ENCODE measurements at regions not wholly inside any gene's neighbourhood (a gene's known extent, or its start where the extent isn't known, plus 50 kb on each side); places are given as distances from the start of the nearest gene placed in this dataset.

DNA sequence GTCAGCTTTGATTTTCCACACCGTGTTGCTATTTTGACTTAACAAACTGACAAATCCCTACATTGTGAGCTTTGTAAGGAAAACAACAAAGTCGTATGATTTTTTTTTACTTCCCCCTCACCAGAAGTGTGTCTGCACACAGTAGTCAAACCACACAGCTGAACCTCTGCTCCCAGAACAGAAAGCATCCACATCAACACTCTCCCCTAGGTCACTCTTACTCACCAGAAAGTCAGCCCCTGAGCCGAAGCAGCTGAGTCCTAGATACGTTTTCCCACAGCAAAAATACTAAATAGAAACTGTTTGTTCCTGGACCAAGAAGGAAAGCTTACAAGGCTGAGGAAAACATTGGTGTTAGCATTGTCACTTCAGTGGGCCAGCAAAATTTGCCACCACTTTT lies 305.7 kb downstream of the DHX15 start:
- no peaks in the 10 kb centered on the region for H3K79me2 ChIP-seq (ENCODE audit: low read depth)
- no peaks in the 10 kb centered on the region for H4K20me1 ChIP-seq (ENCODE audit: low read depth)
- H3K27ac Mint-ChIP-seq: peak overlapping the region; percentile 0
- no peak for DNase-seq (ENCODE audit: low spot score)
- no peak overlapping the region for H2AFZ ChIP-seq (replicated peaks)
- no peaks in the 10 kb centered on the region for H3K9me3 Mint-ChIP-seq
- H3K36me3 Mint-ChIP-seq: no peaks in the 10 kb centered on the region
- H3K27me3 ChIP-seq: no peaks in the 10 kb centered on the region
- H3K27ac ChIP-seq: no peak overlapping the region
- H3K9ac ChIP-seq: no peak overlapping the region
- no peak overlapping the region for H3K4me3 Mint-ChIP-seq
- H3K4me1 Mint-ChIP-seq: peaks cover 13% of the 10 kb centered on the region
- no peaks in the 10 kb centered on the region for H3K27me3 Mint-ChIP-seq (ENCODE audit: insufficient read depth, low read depth)
- no peak for TF ChIP-seq EZH2phosphoT487 (IDR thresholded peaks at IDR 0.05)
- TF ChIP-seq EZH2 (IDR thresholded peaks at IDR 0.05): no peak
- TF ChIP-seq, protein P1, sequence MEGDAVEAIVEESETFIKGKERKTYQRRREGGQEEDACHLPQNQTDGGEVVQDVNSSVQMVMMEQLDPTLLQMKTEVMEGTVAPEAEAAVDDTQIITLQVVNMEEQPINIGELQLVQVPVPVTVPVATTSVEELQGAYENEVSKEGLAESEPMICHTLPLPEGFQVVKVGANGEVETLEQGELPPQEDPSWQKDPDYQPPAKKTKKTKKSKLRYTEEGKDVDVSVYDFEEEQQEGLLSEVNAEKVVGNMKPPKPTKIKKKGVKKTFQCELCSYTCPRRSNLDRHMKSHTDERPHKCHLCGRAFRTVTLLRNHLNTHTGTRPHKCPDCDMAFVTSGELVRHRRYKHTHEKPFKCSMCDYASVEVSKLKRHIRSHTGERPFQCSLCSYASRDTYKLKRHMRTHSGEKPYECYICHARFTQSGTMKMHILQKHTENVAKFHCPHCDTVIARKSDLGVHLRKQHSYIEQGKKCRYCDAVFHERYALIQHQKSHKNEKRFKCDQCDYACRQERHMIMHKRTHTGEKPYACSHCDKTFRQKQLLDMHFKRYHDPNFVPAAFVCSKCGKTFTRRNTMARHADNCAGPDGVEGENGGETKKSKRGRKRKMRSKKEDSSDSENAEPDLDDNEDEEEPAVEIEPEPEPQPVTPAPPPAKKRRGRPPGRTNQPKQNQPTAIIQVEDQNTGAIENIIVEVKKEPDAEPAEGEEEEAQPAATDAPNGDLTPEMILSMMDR (IDR thresholded peaks at IDR 0.05): no peak
- no peaks in the 10 kb centered on the region for H3K36me3 ChIP-seq
- peaks cover 10% of the 10 kb centered on the region for H3K4me1 ChIP-seq
- H3F3A ChIP-seq (ENCODE audit: low read depth): no peaks in the 10 kb centered on the region
- H3K9me3 ChIP-seq (ENCODE audit: low read depth): no peaks in the 10 kb centered on the region
- H3K4me3 ChIP-seq: no peak overlapping the region
- H3K4me2 ChIP-seq: no peak overlapping the region

DNA sequence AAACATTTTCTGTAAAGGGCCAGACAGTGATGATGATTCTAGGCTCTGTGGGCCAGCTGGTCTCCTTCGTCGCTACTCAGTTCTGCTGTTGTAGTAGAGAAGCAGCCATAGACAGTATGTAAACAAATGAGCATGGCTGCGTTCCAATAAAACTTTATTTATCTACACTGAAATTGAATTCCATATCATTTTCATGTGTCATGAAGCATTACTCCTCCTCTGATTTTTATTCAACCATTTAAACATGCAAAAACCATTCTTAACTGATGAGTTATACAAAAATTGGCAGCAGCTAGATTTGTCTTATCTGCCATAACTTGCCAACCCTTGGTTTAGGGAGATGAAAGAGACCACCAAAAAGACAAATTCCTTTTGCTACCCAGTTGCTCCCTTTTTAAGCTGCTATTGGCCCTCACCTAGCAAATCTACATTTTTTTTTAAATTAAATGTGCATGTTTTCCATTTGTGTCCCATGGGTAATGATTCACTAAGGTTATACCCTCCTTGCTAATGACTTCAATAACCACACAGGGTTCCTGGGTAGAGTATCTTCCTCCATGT lies 309.9 kb downstream of the DHX15 start:
- Mint-ChIP-seq H3K27ac (no peak overlapping the region), H3K9me3 (no peaks in the 10 kb centered on the region), H3K4me3 (no peak overlapping the region), H3K27me3 (ENCODE audit: insufficient read depth, low read depth) (no peaks in the 10 kb centered on the region), H3K36me3 (no peaks in the 10 kb centered on the region), H3K4me1 (peaks cover 4% of the 10 kb centered on the region)
- TF ChIP-seq EZH2phosphoT487 (IDR thresholded peaks at IDR 0.05) (no peak), EZH2 (IDR thresholded peaks at IDR 0.05) (no peak)
- TF ChIP-seq, protein P1 (IDR thresholded peaks at IDR 0.05): no peak
- H3K79me2 ChIP-seq (ENCODE audit: low read depth): no peaks in the 10 kb centered on the region
- no peak overlapping the region for H3K4me2 ChIP-seq
- no peaks in the 10 kb centered on the region for H4K20me1 ChIP-seq (ENCODE audit: low read depth)
- H3K4me1 ChIP-seq: peaks cover under 1% of the 10 kb centered on the region
- H3K27me3 ChIP-seq: no peaks in the 10 kb centered on the region
- no peak overlapping the region for H3K27ac ChIP-seq
- DNase-seq (ENCODE audit: low spot score): no peak
- peak overlapping the region; percentile 22 for H2AFZ ChIP-seq (replicated peaks)
- no peak overlapping the region for H3K4me3 ChIP-seq
- H3K9me3 ChIP-seq (ENCODE audit: low read depth): no peaks in the 10 kb centered on the region
- H3F3A ChIP-seq (ENCODE audit: low read depth): no peaks in the 10 kb centered on the region
- no peaks in the 10 kb centered on the region for H3K36me3 ChIP-seq
- H3K9ac ChIP-seq: no peak overlapping the region

DNA sequence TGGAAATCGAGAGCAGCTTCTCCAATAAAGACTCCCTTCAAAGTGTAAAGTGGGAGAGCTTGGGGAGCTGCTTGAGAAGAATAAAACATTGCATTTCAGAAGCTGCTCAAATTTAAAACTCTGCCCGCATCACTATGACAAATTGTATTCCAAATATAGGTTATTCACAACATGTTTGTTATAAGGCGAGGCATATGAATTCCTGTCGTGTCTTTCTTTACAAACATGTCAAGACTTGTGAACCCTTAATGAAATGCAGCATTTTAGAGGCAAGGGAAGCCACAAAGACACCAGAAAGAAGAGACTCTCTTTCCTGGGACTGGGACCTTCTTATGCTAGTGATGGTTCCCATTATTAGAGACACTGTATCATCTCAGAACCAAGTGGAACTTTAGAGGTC lies 311.2 kb downstream of the DHX15 start:
- H3K36me3 ChIP-seq: no peaks in the 10 kb centered on the region
- H3K79me2 ChIP-seq (ENCODE audit: low read depth): no peaks in the 10 kb centered on the region
- no peak overlapping the region for H3K9ac ChIP-seq
- no peaks in the 10 kb centered on the region for H3K9me3 Mint-ChIP-seq
- H3K36me3 Mint-ChIP-seq: no peaks in the 10 kb centered on the region
- no peaks in the 10 kb centered on the region for H3K4me1 Mint-ChIP-seq
- H3K9me3 ChIP-seq (ENCODE audit: low read depth): no peaks in the 10 kb centered on the region
- H2AFZ ChIP-seq (replicated peaks): no peak overlapping the region
- no peaks in the 10 kb centered on the region for H4K20me1 ChIP-seq (ENCODE audit: low read depth)
- no peaks in the 10 kb centered on the region for H3K27me3 ChIP-seq
- H3K4me1 ChIP-seq: no peaks in the 10 kb centered on the region
- DNase-seq (ENCODE audit: low spot score): no peak
- H3K27me3 Mint-ChIP-seq (ENCODE audit: insufficient read depth, low read depth): no peaks in the 10 kb centered on the region
- no peak overlapping the region for H3K4me3 Mint-ChIP-seq
- H3K4me3 ChIP-seq: no peak overlapping the region
- no peak overlapping the region for H3K27ac Mint-ChIP-seq
- H3F3A ChIP-seq (ENCODE audit: low read depth): no peaks in the 10 kb centered on the region
- H3K4me2 ChIP-seq: no peak overlapping the region
- TF ChIP-seq EZH2 (IDR thresholded peaks at IDR 0.05): no peak
- H3K27ac ChIP-seq: no peak overlapping the region

DNA sequence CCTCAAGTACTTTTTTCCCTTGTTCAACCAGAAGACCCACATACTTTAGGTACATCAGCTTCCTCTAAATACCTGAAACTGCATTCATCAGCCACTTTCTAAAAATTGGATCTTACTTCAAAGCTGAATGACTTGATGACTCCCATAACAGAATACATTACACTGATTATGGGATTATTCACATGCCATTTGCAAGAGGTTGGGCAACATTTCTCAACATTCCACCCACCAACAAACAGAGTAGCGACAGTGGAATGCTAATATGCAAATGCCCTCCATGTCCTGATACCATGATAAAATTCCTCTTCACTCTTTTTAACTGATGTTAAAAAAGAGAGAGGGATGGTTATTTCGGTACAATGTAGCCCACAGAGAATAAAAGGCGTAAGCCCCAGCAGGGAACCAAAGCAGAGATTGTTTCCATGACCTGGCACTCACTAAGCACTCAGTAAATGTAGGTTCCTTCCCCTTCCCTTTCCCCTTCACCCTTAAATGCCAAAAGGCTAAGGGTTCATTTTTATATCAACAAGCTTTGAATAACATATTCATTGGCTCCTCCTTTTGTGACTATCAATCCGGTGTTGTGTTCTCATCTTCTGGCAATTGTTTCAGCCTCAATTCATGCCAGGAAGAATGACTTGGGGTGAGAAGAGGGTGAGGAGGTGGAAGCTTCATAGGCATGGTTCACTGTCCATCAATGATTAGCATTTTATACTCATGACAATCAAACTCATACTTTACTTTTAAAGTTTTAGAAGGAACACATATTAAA lies 317.2 kb downstream of the DHX15 start:
- DNase-seq (ENCODE audit: low spot score): no peak
- no peak overlapping the region for H3K4me3 Mint-ChIP-seq
- Histone ChIP-seq H3K9ac (no peak overlapping the region), H3K4me2 (no peak overlapping the region), H3F3A (ENCODE audit: low read depth) (peaks cover 7% of the 10 kb centered on the region), H3K27ac (no peak overlapping the region), H3K9me3 (ENCODE audit: low read depth) (no peaks in the 10 kb centered on the region), H2AFZ (replicated peaks) (no peak overlapping the region), H3K36me3 (no peaks in the 10 kb centered on the region), H3K4me1 (peaks cover 22% of the 10 kb centered on the region), H4K20me1 (ENCODE audit: low read depth) (no peaks in the 10 kb centered on the region), H3K79me2 (ENCODE audit: low read depth) (no peaks in the 10 kb centered on the region), H3K27me3 (no peaks in the 10 kb centered on the region), H3K4me3 (no peak overlapping the region)
- peaks cover 25% of the 10 kb centered on the region for H3K4me1 Mint-ChIP-seq
- TF ChIP-seq EZH2 (IDR thresholded peaks at IDR 0.05) (no peak), EZH2phosphoT487 (IDR thresholded peaks at IDR 0.05) (no peak)
- TF ChIP-seq, protein P1 (IDR thresholded peaks at IDR 0.05): no peak
- no peaks in the 10 kb centered on the region for H3K36me3 Mint-ChIP-seq
- peaks cover 5% of the 10 kb centered on the region for H3K27me3 Mint-ChIP-seq (ENCODE audit: insufficient read depth, low read depth)
- no peak overlapping the region for H3K27ac Mint-ChIP-seq
- peaks cover 6% of the 10 kb centered on the region for H3K9me3 Mint-ChIP-seq

All from neural progenitor cell (in vitro differentiated cells).